ENCODE measurements at regions not wholly inside any gene's neighbourhood (a gene's known extent, or its start where the extent isn't known, plus 50 kb on each side); places are given as distances from the start of the nearest gene placed in this dataset.

DNA sequence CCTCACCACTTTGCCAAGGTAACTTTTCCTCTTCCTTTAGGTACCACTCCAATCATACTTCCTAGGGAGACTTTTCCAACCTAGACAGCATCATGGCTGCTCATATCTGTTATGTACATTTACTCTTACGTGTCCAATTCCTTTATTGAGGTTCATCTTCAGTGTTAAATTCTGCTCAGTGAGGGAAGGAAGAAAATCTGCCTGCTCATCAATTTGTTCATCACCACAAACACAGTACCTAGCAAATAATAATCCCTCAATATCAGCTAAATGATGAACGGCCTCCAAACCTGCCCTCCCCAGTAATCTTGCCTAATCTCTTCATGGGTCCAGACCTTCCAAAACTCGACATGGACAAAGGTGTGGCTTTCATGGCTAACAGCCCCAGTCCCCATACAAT is 380.8 kb downstream of the KCTD12 start:
- H3K27me3 Mint-ChIP-seq (ENCODE audit: low read depth), result no peaks in the 10 kb centered on the region
- no peaks in the 10 kb centered on the region for H4K20me1 ChIP-seq (ENCODE audit: control insufficient read depth, insufficient read depth, insufficient read length)
- no peak overlapping the region for H2BK15ac ChIP-seq (ENCODE audit: low read depth, low read length)

More for the DNA sequence above, 380.8 kb downstream of the KCTD12 start:
- Histone ChIP-seq H3T11ph (ENCODE audit: low read length) (no peak overlapping the region), H3K27me3 (ENCODE audit: insufficient read depth, low read length) (no peaks in the 10 kb centered on the region), H3K27ac (ENCODE audit: insufficient read length, low read depth, low read length) (no peak overlapping the region), H4K5ac (ENCODE audit: insufficient read length, low read depth, low read length) (no peak overlapping the region), H2BK5ac (ENCODE audit: insufficient read length, low read length) (no peak overlapping the region), H3K79me2 (ENCODE audit: insufficient read depth, low read length) (no peaks in the 10 kb centered on the region), H2BK120ac (ENCODE audit: low read depth, low read length, poor library complexity, severe bottlenecking) (no peak overlapping the region), H4K8ac (replicated peaks; ENCODE audit: insufficient read length, low read depth, low read length) (no peak overlapping the region), H3K79me1 (ENCODE audit: insufficient read depth, low read depth, low read length, poor library complexity, severe bottlenecking) (no peaks in the 10 kb centered on the region), H2AK5ac (ENCODE audit: insufficient read length, low read length) (no peak overlapping the region), H3K9ac (ENCODE audit: extremely low read depth, insufficient read length, low read length) (no peak overlapping the region), H4K91ac (ENCODE audit: insufficient read length, low read depth, low read length) (no peak overlapping the region), H2BK20ac (ENCODE audit: low read depth, low read length, poor library complexity, severe bottlenecking) (no peak overlapping the region), H2AFZ (ENCODE audit: low read length) (no peak overlapping the region), H3K18ac (ENCODE audit: insufficient read length, low read depth, low read length) (no peak overlapping the region), H3K14ac (ENCODE audit: insufficient read depth, low read length) (no peak overlapping the region), H3K56ac (ENCODE audit: insufficient read length, low read depth, low read length) (no peak overlapping the region), H3K23me2 (ENCODE audit: insufficient read length, low read depth, low read length, poor library complexity, severe bottlenecking) (no peaks in the 10 kb centered on the region), H2BK12ac (ENCODE audit: insufficient read length, low read depth, low read length) (no peak overlapping the region), H3K23ac (ENCODE audit: insufficient read length, low read depth, low read length) (no peak overlapping the region), H3K4me1 (ENCODE audit: insufficient read depth, low read length) (no peaks in the 10 kb centered on the region), H3K4ac (ENCODE audit: low read depth, low read length) (no peak overlapping the region), H3K4me2 (ENCODE audit: insufficient read depth, insufficient read length, low read length) (no peak overlapping the region), H3K9me3 (ENCODE audit: control insufficient read depth, low read depth, low read length) (no peaks in the 10 kb centered on the region)
- Mint-ChIP-seq H3K36me3 (ENCODE audit: insufficient read depth in 1 of 3, low read depth in 3 of 3) (no peaks in the 10 kb centered on the region), H3K9me3 (no peaks in the 10 kb centered on the region; a peak in 1 of 5 replicates), H3K4me1 (peaks cover 3 to 8% of the 10 kb centered on the region in 2 experiments), H3K4me3 (no peak overlapping the region), H3K27ac (no peak overlapping the region)
- DNase-seq, result no peak
- no peak for TF ChIP-seq CTCF (conservative IDR thresholded peaks at IDR 0.05)
- no CpG with 5 or more reads among the region's 3 CpGs for WGBS (ENCODE audit: extremely low coverage, insufficient read length, low lambda C conversion rate)
